ENCODE measurements at regions not wholly inside any gene's neighbourhood (a gene's known extent, or its start where the extent isn't known, plus 50 kb on each side); places are given as distances from the start of the nearest gene placed in this dataset.
"Not testable (repeated sequence)": the region's sequence is repeated elsewhere in the genome, so short reads cannot be mapped to it uniquely, and the experiment has no call there.

- Histone ChIP-seq H3K9ac (ENCODE audit: low read depth, low read length) (no peak overlapping the region), H3K27ac (ENCODE audit: low read length) (no peak overlapping the region), H3K4me1 (ENCODE audit: insufficient read depth, low read length) (peaks cover 4% of the 10 kb centered on the region), H3K36me3 (ENCODE audit: insufficient read depth, low read depth, low read length) (no peaks in the 10 kb centered on the region), H3K4me3 (ENCODE audit: low read length) (no peak overlapping the region), H3K9me3 (ENCODE audit: insufficient read depth, low read depth, low read length) (peaks cover 3% of the 10 kb centered on the region), H3K27me3 (ENCODE audit: insufficient read depth, low read length) (no peaks in the 10 kb centered on the region)
These were observed 54.9 kb upstream of the NBPF3 start for GRCh38 chr1:21385022-21385421.

- Histone ChIP-seq H3K9ac (ENCODE audit: low read depth, low read length) (no peak overlapping the region), H3K27me3 (ENCODE audit: insufficient read depth, low read length) (no peaks in the 10 kb centered on the region), H3K4me3 (ENCODE audit: low read length) (no peak overlapping the region), H3K9me3 (ENCODE audit: insufficient read depth, low read depth, low read length) (no peaks in the 10 kb centered on the region; the same call in 1 of the 2 replicates), H3K36me3 (ENCODE audit: insufficient read depth, low read depth, low read length) (no peaks in the 10 kb centered on the region), H3K27ac (ENCODE audit: low read length) (no peak overlapping the region), H3K4me1 (ENCODE audit: insufficient read depth, low read length) (peaks cover 4% of the 10 kb centered on the region)
These were observed 55.3 kb upstream of the NBPF3 start for GRCh38 chr1:21384620-21385019.

GRCh38 chr1:21383785-21384401 is 56.0 kb upstream of the NBPF3 start:
- Histone ChIP-seq H3K9ac (ENCODE audit: low read depth, low read length) (no peak overlapping the region), H3K36me3 (ENCODE audit: insufficient read depth, low read depth, low read length) (no peaks in the 10 kb centered on the region), H3K4me1 (ENCODE audit: insufficient read depth, low read length) (peaks cover 4% of the 10 kb centered on the region), H3K27ac (ENCODE audit: low read length) (no peak overlapping the region), H3K9me3 (ENCODE audit: insufficient read depth, low read depth, low read length) (no peaks in the 10 kb centered on the region; the same call in 1 of the 2 replicates), H3K4me3 (ENCODE audit: low read length) (no peak overlapping the region), H3K27me3 (ENCODE audit: insufficient read depth, low read length) (no peaks in the 10 kb centered on the region)

- no peaks in the 10 kb centered on the region; the same call in 1 of the 2 replicates for H3K9me3 ChIP-seq (ENCODE audit: insufficient read depth, low read depth, low read length)
- peaks cover 4% of the 10 kb centered on the region for H3K4me1 ChIP-seq (ENCODE audit: insufficient read depth, low read length)
- no peaks in the 10 kb centered on the region for H3K27me3 ChIP-seq (ENCODE audit: insufficient read depth, low read length)
- H3K9ac ChIP-seq (ENCODE audit: low read depth, low read length) = no peak overlapping the region
- H3K27ac ChIP-seq (ENCODE audit: low read length) = no peak overlapping the region
- no peaks in the 10 kb centered on the region for H3K36me3 ChIP-seq (ENCODE audit: insufficient read depth, low read depth, low read length)
- H3K4me3 ChIP-seq (ENCODE audit: low read length) = no peak overlapping the region
These were observed 58.6 kb upstream of the NBPF3 start for GRCh38 chr1:21381354-21381753.

- H3K27ac ChIP-seq (ENCODE audit: low read length); H3K9ac ChIP-seq (ENCODE audit: low read depth, low read length); H3K27me3 ChIP-seq (ENCODE audit: insufficient read depth, low read length); H3K4me3 ChIP-seq (ENCODE audit: low read length); H3K9me3 ChIP-seq (ENCODE audit: insufficient read depth, low read depth, low read length); H3K4me1 ChIP-seq (ENCODE audit: insufficient read depth, low read length); H3K36me3 ChIP-seq (ENCODE audit: insufficient read depth, low read depth, low read length): not testable (repeated sequence)
These were observed 59.8 kb upstream of the NBPF3 start for GRCh38 chr1:21380147-21380546.

- no peaks in the 10 kb centered on the region; the same call in 1 of the 2 replicates for H3K9me3 ChIP-seq (ENCODE audit: insufficient read depth, low read depth, low read length)
- no peak overlapping the region for H3K27ac ChIP-seq (ENCODE audit: low read length)
- no peak overlapping the region for H3K4me3 ChIP-seq (ENCODE audit: low read length)
- H3K9ac ChIP-seq (ENCODE audit: low read depth, low read length) = no peak overlapping the region
- H3K36me3 ChIP-seq (ENCODE audit: insufficient read depth, low read depth, low read length) = no peaks in the 10 kb centered on the region
- no peaks in the 10 kb centered on the region for H3K27me3 ChIP-seq (ENCODE audit: insufficient read depth, low read length)
- peaks cover 4% of the 10 kb centered on the region for H3K4me1 ChIP-seq (ENCODE audit: insufficient read depth, low read length)
These were observed 60.4 kb upstream of the NBPF3 start for GRCh38 chr1:21379571-21379970.

GRCh38 chr1:21378705-21379494 is 61.0 kb upstream of the NBPF3 start:
- Histone ChIP-seq H3K9me3 (ENCODE audit: insufficient read depth, low read depth, low read length) (no peaks in the 10 kb centered on the region; the same call in 1 of the 2 replicates), H3K4me1 (ENCODE audit: insufficient read depth, low read length) (peaks cover 4% of the 10 kb centered on the region), H3K27ac (ENCODE audit: low read length) (no peak overlapping the region), H3K9ac (ENCODE audit: low read depth, low read length) (no peak overlapping the region), H3K36me3 (ENCODE audit: insufficient read depth, low read depth, low read length) (no peaks in the 10 kb centered on the region), H3K4me3 (ENCODE audit: low read length) (no peak overlapping the region), H3K27me3 (ENCODE audit: insufficient read depth, low read length) (no peaks in the 10 kb centered on the region)

GRCh38 chr1:21372383-21372782 is 67.6 kb upstream of the NBPF3 start:
- Histone ChIP-seq H3K27ac (ENCODE audit: low read length) (no peak overlapping the region), H3K9ac (ENCODE audit: low read depth, low read length) (no peak overlapping the region), H3K4me1 (ENCODE audit: insufficient read depth, low read length) (no peaks in the 10 kb centered on the region), H3K4me3 (ENCODE audit: low read length) (no peak overlapping the region), H3K36me3 (ENCODE audit: insufficient read depth, low read depth, low read length) (no peaks in the 10 kb centered on the region), H3K9me3 (ENCODE audit: insufficient read depth, low read depth, low read length) (no peaks in the 10 kb centered on the region), H3K27me3 (ENCODE audit: insufficient read depth, low read length) (no peaks in the 10 kb centered on the region)

- Histone ChIP-seq H3K4me1 (ENCODE audit: insufficient read depth, low read length) (no peaks in the 10 kb centered on the region), H3K36me3 (ENCODE audit: insufficient read depth, low read depth, low read length) (no peaks in the 10 kb centered on the region), H3K9me3 (ENCODE audit: insufficient read depth, low read depth, low read length) (no peaks in the 10 kb centered on the region), H3K4me3 (ENCODE audit: low read length) (no peak overlapping the region), H3K27me3 (ENCODE audit: insufficient read depth, low read length) (no peaks in the 10 kb centered on the region), H3K27ac (ENCODE audit: low read length) (no peak overlapping the region), H3K9ac (ENCODE audit: low read depth, low read length) (no peak overlapping the region)
These were observed 70.0 kb upstream of the NBPF3 start for GRCh38 chr1:21369905-21370304.

- no peak overlapping the region for H3K4me3 ChIP-seq (ENCODE audit: low read length)
These were observed 71.2 kb upstream of the NBPF3 start for GRCh38 chr1:21368515-21369289.

GRCh38 chr1:21367973-21368514 is 71.9 kb upstream of the NBPF3 start:
- H3K4me3 ChIP-seq (ENCODE audit: low read length); H3K9me3 ChIP-seq (ENCODE audit: insufficient read depth, low read depth, low read length); H3K27me3 ChIP-seq (ENCODE audit: insufficient read depth, low read length); H3K4me1 ChIP-seq (ENCODE audit: insufficient read depth, low read length); H3K36me3 ChIP-seq (ENCODE audit: insufficient read depth, low read depth, low read length); H3K27ac ChIP-seq (ENCODE audit: low read length); H3K9ac ChIP-seq (ENCODE audit: low read depth, low read length): not testable (repeated sequence)

More at GRCh38 chr1:21368515-21369289, 71.2 kb upstream of the NBPF3 start:
- Histone ChIP-seq H3K36me3 (ENCODE audit: insufficient read depth, low read depth, low read length) (no peaks in the 10 kb centered on the region), H3K9ac (ENCODE audit: low read depth, low read length) (no peak overlapping the region), H3K27me3 (ENCODE audit: insufficient read depth, low read length) (no peaks in the 10 kb centered on the region), H3K27ac (ENCODE audit: low read length) (no peak overlapping the region), H3K4me1 (ENCODE audit: insufficient read depth, low read length) (no peaks in the 10 kb centered on the region), H3K9me3 (ENCODE audit: insufficient read depth, low read depth, low read length) (no peaks in the 10 kb centered on the region)
